ENCODE measurements at regions not wholly inside any gene's neighbourhood (a gene's known extent, or its start where the extent isn't known, plus 50 kb on each side); places are given as distances from the start of the nearest gene placed in this dataset.

- no peak for DNase-seq
- Mint-ChIP-seq H3K36me3 (no peaks in the 10 kb centered on the region), H3K27ac (no peak overlapping the region), H3K9me3 (ENCODE audit: low read depth) (no peaks in the 10 kb centered on the region), H3K4me3 (no peak overlapping the region), H3K4me1 (no peaks in the 10 kb centered on the region), H3K27me3 (no peaks in the 10 kb centered on the region)
- no peak for ATAC-seq
- CTCF ChIA-PET, result no interaction called here
Measured at GRCh38 chr18:51721388-51721787, 523.9 kb upstream of the MEX3C start.

- CTCF ChIA-PET, result no interaction called here
- H3K4me1 Mint-ChIP-seq, result no peaks in the 10 kb centered on the region
- H3K4me3 Mint-ChIP-seq, result no peak overlapping the region
- ATAC-seq, result no peak
- DNase-seq, result no peak
- no peak overlapping the region for H3K27ac Mint-ChIP-seq
- no peaks in the 10 kb centered on the region for H3K27me3 Mint-ChIP-seq
- H3K36me3 Mint-ChIP-seq, result no peaks in the 10 kb centered on the region
- H3K9me3 Mint-ChIP-seq (ENCODE audit: low read depth), result no peaks in the 10 kb centered on the region
Measured at GRCh38 chr18:51721996-51722395, 524.5 kb upstream of the MEX3C start.

- Mint-ChIP-seq H3K27me3 (no peaks in the 10 kb centered on the region), H3K9me3 (ENCODE audit: low read depth) (no peaks in the 10 kb centered on the region), H3K4me3 (no peak overlapping the region), H3K27ac (no peak overlapping the region), H3K4me1 (no peaks in the 10 kb centered on the region), H3K36me3 (no peaks in the 10 kb centered on the region)
- no peak for ATAC-seq
- no peak for DNase-seq
- CTCF ChIA-PET, result no interaction called here
Measured at GRCh38 chr18:51724790-51725721, 527.6 kb upstream of the MEX3C start.

- CTCF ChIA-PET, result no interaction called here
- no peak for ATAC-seq
- Mint-ChIP-seq H3K9me3 (ENCODE audit: low read depth) (no peaks in the 10 kb centered on the region), H3K36me3 (no peaks in the 10 kb centered on the region), H3K4me3 (no peak overlapping the region), H3K27ac (no peak overlapping the region), H3K27me3 (no peaks in the 10 kb centered on the region), H3K4me1 (no peaks in the 10 kb centered on the region)
- no peak for DNase-seq
Measured at GRCh38 chr18:51726614-51727013, 529.1 kb upstream of the MEX3C start.

GRCh38 chr18:51727780-51728179, 530.3 kb upstream of the MEX3C start:
- DNase-seq (no peak), ATAC-seq (no peak)
- CTCF ChIA-PET, result no interaction called here
- Mint-ChIP-seq H3K4me1 (no peaks in the 10 kb centered on the region), H3K27me3 (no peaks in the 10 kb centered on the region), H3K9me3 (ENCODE audit: low read depth) (no peaks in the 10 kb centered on the region), H3K36me3 (no peaks in the 10 kb centered on the region), H3K27ac (no peak overlapping the region), H3K4me3 (no peak overlapping the region)

GRCh38 chr18:51731070-51731469, 533.6 kb upstream of the MEX3C start:
- Mint-ChIP-seq H3K4me1 (no peaks in the 10 kb centered on the region), H3K27me3 (no peaks in the 10 kb centered on the region), H3K27ac (no peak overlapping the region), H3K36me3 (no peaks in the 10 kb centered on the region), H3K9me3 (ENCODE audit: low read depth) (no peaks in the 10 kb centered on the region), H3K4me3 (no peak overlapping the region)
- DNase-seq, result no peak
- ATAC-seq, result no peak
- CTCF ChIA-PET, result no interaction called here

GRCh38 chr18:51734576-51734975, 537.1 kb upstream of the MEX3C start:
- no peak for DNase-seq
- H3K4me3 Mint-ChIP-seq, result no peak overlapping the region
- peaks cover 4% of the 10 kb centered on the region for H3K9me3 Mint-ChIP-seq (ENCODE audit: low read depth)
- no peak overlapping the region for H3K27ac Mint-ChIP-seq
- CTCF ChIA-PET, result no interaction called here
- H3K27me3 Mint-ChIP-seq, result no peaks in the 10 kb centered on the region
- no peaks in the 10 kb centered on the region for H3K36me3 Mint-ChIP-seq
- H3K4me1 Mint-ChIP-seq, result no peaks in the 10 kb centered on the region
- ATAC-seq, result no peak

GRCh38 chr18:51739044-51739666, 541.7 kb upstream of the MEX3C start:
- Mint-ChIP-seq H3K27me3 (no peaks in the 10 kb centered on the region), H3K27ac (no peak overlapping the region), H3K36me3 (no peaks in the 10 kb centered on the region), H3K4me3 (no peak overlapping the region), H3K4me1 (no peaks in the 10 kb centered on the region), H3K9me3 (ENCODE audit: low read depth) (peaks cover 4% of the 10 kb centered on the region)
- DNase-seq (no peak), ATAC-seq (no peak)
- CTCF ChIA-PET, result no interaction called here

- no peak overlapping the region for H3K4me3 Mint-ChIP-seq
- DNase-seq (no peak), ATAC-seq (no peak)
- CTCF ChIA-PET, result no interaction called here
- H3K27ac Mint-ChIP-seq, result no peak overlapping the region
- no peaks in the 10 kb centered on the region for H3K27me3 Mint-ChIP-seq
- H3K9me3 Mint-ChIP-seq (ENCODE audit: low read depth), result no peaks in the 10 kb centered on the region
- H3K4me1 Mint-ChIP-seq, result no peaks in the 10 kb centered on the region
- no peaks in the 10 kb centered on the region for H3K36me3 Mint-ChIP-seq
Measured at GRCh38 chr18:51751901-51752300, 554.4 kb upstream of the MEX3C start.

GRCh38 chr18:51753365-51754057, 556.0 kb upstream of the MEX3C start:
- Mint-ChIP-seq H3K4me1 (no peaks in the 10 kb centered on the region), H3K9me3 (ENCODE audit: low read depth) (no peaks in the 10 kb centered on the region), H3K27ac (no peak overlapping the region), H3K27me3 (no peaks in the 10 kb centered on the region), H3K4me3 (no peak overlapping the region), H3K36me3 (no peaks in the 10 kb centered on the region)
- CTCF ChIA-PET, result no interaction called here
- no peak for ATAC-seq
- DNase-seq, result no peak

GRCh38 chr18:51754566-51754965, 557.1 kb upstream of the MEX3C start:
- Mint-ChIP-seq H3K27me3 (no peaks in the 10 kb centered on the region), H3K4me1 (no peaks in the 10 kb centered on the region)
- CTCF ChIA-PET, result no interaction called here

GRCh38 chr18:51757255-51757924, 559.9 kb upstream of the MEX3C start:
- Mint-ChIP-seq H3K36me3 (no peaks in the 10 kb centered on the region), H3K9me3 (ENCODE audit: low read depth) (no peaks in the 10 kb centered on the region), H3K27ac (no peak overlapping the region), H3K4me3 (no peak overlapping the region), H3K27me3 (no peaks in the 10 kb centered on the region), H3K4me1 (no peaks in the 10 kb centered on the region)
- ATAC-seq (no peak), DNase-seq (no peak)
- CTCF ChIA-PET, result no interaction called here

More at GRCh38 chr18:51754566-51754965, 557.1 kb upstream of the MEX3C start:
- Mint-ChIP-seq H3K36me3 (no peaks in the 10 kb centered on the region), H3K4me3 (no peak overlapping the region), H3K27ac (no peak overlapping the region), H3K9me3 (ENCODE audit: low read depth) (no peaks in the 10 kb centered on the region)
- ATAC-seq, result no peak
- no peak for DNase-seq

GRCh38 chr18:51762373-51762772, 564.9 kb upstream of the MEX3C start:
- no peaks in the 10 kb centered on the region for H3K36me3 Mint-ChIP-seq
- H3K4me3 Mint-ChIP-seq, result no peak overlapping the region
- no peaks in the 10 kb centered on the region for H3K27me3 Mint-ChIP-seq
- DNase-seq (no peak), ATAC-seq (no peak)
- CTCF ChIA-PET, result no interaction called here
- H3K9me3 Mint-ChIP-seq (ENCODE audit: low read depth), result no peaks in the 10 kb centered on the region
- H3K4me1 Mint-ChIP-seq, result no peaks in the 10 kb centered on the region
- no peak overlapping the region for H3K27ac Mint-ChIP-seq

Data from activated CD8-positive, alpha-beta memory T cell treated with anti-CD3 and anti-CD28 coated beads, Interleukin-2, amount 10 ng/mL, durations not matched to agents 7 days and 5 days (primary cell).